Endothelial cell of umbilical vein (primary cell): ENCODE measurements at regions not wholly inside any gene's neighbourhood (a gene's known extent, or its start where the extent isn't known, plus 50 kb on each side); places are given as distances from the start of the nearest gene placed in this dataset.

Experiments used
- BruUV-seq: library from RNA; stranded (reverse); fragments of 400-500 nt; replicated peaks from 2 replicates; lab custom pipeline; 2021; lab: Mats Ljungman, UMichigan
- CTCF ChIA-PET: fragments of 300-600, 350-600 bp; sonication (Branson Sonifier 250); formaldehyde crosslinking; loops from one replicate; lab custom pipeline; 2021; ENCODE audit warnings: antibody characterized with exemption, inconsistent platforms; lab: Charles Lee
- POLR2A ChIA-PET: fragments of 300-600, 350-600 bp; sonication (Branson Sonifier 250); formaldehyde crosslinking; loops from one replicate; lab custom pipeline; 2021; ENCODE audit warnings: antibody characterized with exemption, inconsistent platforms; lab: Charles Lee
- DNase-seq: peaks from one replicate; pipeline ENCODE4 v3.0.0-alpha.2; 2011; ENCODE audit warnings: low read depth, low spot score
- FAIRE-seq: peaks from 2 replicates; lab custom pipeline; 2011; peaks lifted over from hg19 to GRCh38; lab: Jason Lieb, UNC
- H2AFZ ChIP-seq: 2 replicates; pipeline ENCODE4 v1.6.0; 2012; ENCODE audit warnings: low read depth, low read length, control low read depth, inconsistent platforms
- H3K27ac ChIP-seq: 2 replicates; pipeline ENCODE4 v1.5.1; 2011; ENCODE audit warnings: low read depth, mild to moderate bottlenecking, control low read depth, low read length, moderate library complexity; ENCODE audit not compliant: insufficient read depth
- H3K27me3 ChIP-seq, 2 experiments: 2 replicates each; pipeline versions ENCODE4 v1.6.0 to v1.6.1; 2011; ENCODE audit warnings: low read length in 2 of 2, mixed read lengths in 1 of 2; ENCODE audit not compliant: control insufficient read depth in 2 of 2, insufficient read depth in 2 of 2
- H3K36me3 ChIP-seq, 2 experiments: 2 replicates in 1 of 2; 3 replicates in 1 of 2; pipeline ENCODE4 v1.5.1; 2011; ENCODE audit warnings: low read length in 2 of 2, mild to moderate bottlenecking in 1 of 2, moderate library complexity in 1 of 2; ENCODE audit not compliant: control insufficient read depth in 2 of 2, insufficient read depth in 2 of 2; ENCODE audit errors: extremely low read depth in 1 of 2
- H3K4me1 ChIP-seq: 3 replicates; pipeline ENCODE4 v1.5.1; 2011; ENCODE audit warnings: mild to moderate bottlenecking, low read length; ENCODE audit not compliant: control insufficient read depth, insufficient read depth; ENCODE audit errors: extremely low read depth
- H3K4me2 ChIP-seq: 2 replicates; pipeline ENCODE4 v1.6.1; 2011; ENCODE audit warnings: low read length, control low read depth, mixed read lengths; ENCODE audit not compliant: insufficient read depth
- H3K4me3 ChIP-seq, 3 experiments: fragments of 200-600 bp in 1 of 3; sonication (generic), shearing (Covaris generic) in 1 of 3; replicated peaks in 1 of 3; 2 replicates each; pipeline ENCODE4 v1.5.1; 2011 to 2016; ENCODE audit warnings: control low read depth in 3 of 3, low read length in 3 of 3, mild to moderate bottlenecking in 2 of 3, inconsistent platforms in 1 of 3, low read depth in 1 of 3, moderate library complexity in 1 of 3; ENCODE audit not compliant: insufficient read depth in 1 of 3
- H3K79me2 ChIP-seq: 2 replicates; pipeline ENCODE4 v1.6.0; 2012; ENCODE audit warnings: low read length, inconsistent platforms; ENCODE audit not compliant: control insufficient read depth, insufficient read depth
- H3K9ac ChIP-seq: replicated peaks from 2 replicates; pipeline ENCODE3; 2011; ENCODE audit warnings: low read length, control low read depth; ENCODE audit not compliant: insufficient read depth; ENCODE audit errors: extremely low read depth
- H3K9me1 ChIP-seq: replicated peaks from 3 replicates; pipeline ENCODE4 v1.6.0; 2011; ENCODE audit warnings: mild to moderate bottlenecking, low read length; ENCODE audit not compliant: control insufficient read depth, insufficient read depth; ENCODE audit errors: extremely low read depth
- H3K9me3 ChIP-seq: replicated peaks from 2 replicates; pipeline ENCODE4 v1.5.1; 2012; ENCODE audit warnings: low read length, inconsistent platforms; ENCODE audit not compliant: control insufficient read depth, insufficient read depth
- H4K20me1 ChIP-seq: replicated peaks from 2 replicates; pipeline ENCODE3; 2011; ENCODE audit warnings: mild to moderate bottlenecking, low read length; ENCODE audit not compliant: control insufficient read depth, insufficient read depth; ENCODE audit errors: extremely low read depth
- CTCF ChIP-seq, 2 donors: IDR thresholded peaks; 1 replicate in 1 of 2; 2 replicates in 1 of 2; pipeline ENCODE4 v1.5.1; 2011; ENCODE audit warnings: low read length in 2 of 2, mild to moderate bottlenecking in 2 of 2, moderate library complexity in 2 of 2, control low read depth in 1 of 2, inconsistent platforms in 1 of 2, low read depth in 1 of 2; ENCODE audit not compliant: insufficient read depth in 1 of 2; ENCODE audit errors: extremely low read depth in 1 of 2
- EZH2 ChIP-seq: IDR thresholded peaks from 2 replicates; pipeline ENCODE4 v1.6.1; 2012; ENCODE audit warnings: borderline replicate concordance, low read depth, mild to moderate bottlenecking, moderate library complexity, low read length, inconsistent platforms; ENCODE audit not compliant: severe bottlenecking
- FOS ChIP-seq: IDR thresholded peaks from 2 replicates; pipeline ENCODE4 v1.6.1; 2011; ENCODE audit warnings: mild to moderate bottlenecking, low read length, moderate library complexity, borderline replicate concordance; ENCODE audit not compliant: insufficient read depth
- GATA2 ChIP-seq: IDR thresholded peaks from 2 replicates; pipeline ENCODE4 v1.7.0; 2011; ENCODE audit warnings: low read depth, mild to moderate bottlenecking, moderate library complexity, mixed read lengths, low read length; ENCODE audit not compliant: insufficient read length, insufficient read depth
- JUN ChIP-seq: IDR thresholded peaks from 2 replicates; pipeline ENCODE4 v1.6.1; 2011; ENCODE audit warnings: borderline replicate concordance, low read depth; ENCODE audit not compliant: insufficient read length, insufficient read depth
- MAX ChIP-seq: IDR thresholded peaks from 2 replicates; pipeline ENCODE4 v1.6.1; 2011; ENCODE audit not compliant: insufficient read depth, insufficient read length
- MYC ChIP-seq: IDR thresholded peaks from one replicate; pipeline ENCODE4 v1.6.1; 2011; ENCODE audit warnings: mild to moderate bottlenecking, low read depth, low read length
- POLR2A ChIP-seq: IDR thresholded peaks from 2 replicates; pipeline ENCODE4 v1.6.1; 2012; ENCODE audit warnings: low read depth, mild to moderate bottlenecking, control low read depth, low read length
- POLR2AphosphoS5 ChIP-seq: IDR thresholded peaks from 2 replicates; pipeline ENCODE4 v1.6.1; 2012; ENCODE audit warnings: low read depth, mild to moderate bottlenecking, control low read depth, low read length, moderate library complexity; ENCODE audit not compliant: insufficient read depth
- dilution Hi-C: fragments of 300-500 bp; cut with MboI; formaldehyde crosslinking; loops from one replicate; pipeline ENCODE4 v1.15.0; 2019; ENCODE audit warnings: low sequenced_read_pairs; ENCODE audit not compliant: extremely low pct_ligation_motif_present
- intact Hi-C: fragments of 100-400 bp; cut with micrococcal nuclease; formaldehyde crosslinking; loops from one replicate; pipeline ENCODE4 v1.10.0; 2022

GRCh38 chr3:94294806-94295205 lies 231.9 kb downstream of the NSUN3 start:
- H3K4me2 ChIP-seq = no peak overlapping the region
- no peak overlapping the region for H3K9ac ChIP-seq
- BruUV-seq = no TSS peak
- no peaks in the 10 kb centered on the region for H4K20me1 ChIP-seq
- H3K4me3 ChIP-seq = no peak overlapping the region
- no peak for TF ChIP-seq JUN
- no peak for TF ChIP-seq POLR2A
- no peak for TF ChIP-seq EZH2
- TF ChIP-seq FOS = no peak
- TF ChIP-seq MAX = no peak
- no peak for TF ChIP-seq MYC
- TF ChIP-seq CTCF (IDR thresholded peaks at IDR 0.05; ENCODE audit: extremely low read depth in 1 of 2, insufficient read depth in 1 of 2, low read depth in 1 of 2, low read length in 2 of 2) = no peak
- no peak for TF ChIP-seq POLR2AphosphoS5
- TF ChIP-seq GATA2 = no peak
- ChIA-PET POLR2A (no interaction called here), CTCF (no interaction called here)
- H3K27me3 ChIP-seq = no peaks in the 10 kb centered on the region
- H3K9me3 ChIP-seq = no peaks in the 10 kb centered on the region
- H3K9me1 ChIP-seq = no peaks in the 10 kb centered on the region
- FAIRE-seq = no peak
- H2AFZ ChIP-seq = no peak overlapping the region
- no peaks in the 10 kb centered on the region for H3K79me2 ChIP-seq
- no peaks in the 10 kb centered on the region for H3K4me1 ChIP-seq
- no peaks in the 10 kb centered on the region for H3K36me3 ChIP-seq
- no peak for DNase-seq
- dilution Hi-C loops (no loop called here), intact Hi-C loops (no loop called here)
- H3K27ac ChIP-seq = no peak overlapping the region
